Neural crest cell (in vitro differentiated cells): ENCODE measurements at regions not wholly inside any gene's neighbourhood (a gene's known extent, or its start where the extent isn't known, plus 50 kb on each side); places are given as distances from the start of the nearest gene placed in this dataset.

Source experiments
- DNase-seq: peaks from one replicate; pipeline ENCODE4 v3.0.0; 2021; ENCODE audit warnings: low read depth, mixed read lengths, low spot score
- H3K27ac Mint-ChIP-seq: one replicate; pipeline ENCODE4 v1.8.0; 2021; ENCODE audit warnings: mild to moderate bottlenecking, mixed read lengths; ENCODE audit not compliant: unreplicated experiment
- H3K27me3 Mint-ChIP-seq: 2 replicates; pipeline ENCODE4 v1.8.0; 2021; ENCODE audit warnings: low read depth, mild to moderate bottlenecking, mixed read lengths
- H3K36me3 Mint-ChIP-seq: 2 replicates; pipeline ENCODE4 v1.8.0; 2021; ENCODE audit warnings: low read depth, mild to moderate bottlenecking, mixed read lengths
- H3K4me1 Mint-ChIP-seq: 2 replicates; pipeline ENCODE4 v1.8.0; 2021; ENCODE audit warnings: mixed read lengths
- H3K4me3 Mint-ChIP-seq: one replicate; pipeline ENCODE4 v1.8.0; 2021; ENCODE audit warnings: mild to moderate bottlenecking, mixed read lengths
- H3K9me3 Mint-ChIP-seq: 2 replicates; pipeline ENCODE4 v1.8.0; 2021; ENCODE audit warnings: mixed read lengths
- TF ChIP-seq, protein P1 (sequence below): fragments of 200-600 bp; sonication (generic); conservative IDR thresholded peaks from 2 replicates; pipeline ENCODE4 v1.5.0; 2021; ENCODE audit warnings: antibody characterized with exemption, mild to moderate bottlenecking

DNA sequence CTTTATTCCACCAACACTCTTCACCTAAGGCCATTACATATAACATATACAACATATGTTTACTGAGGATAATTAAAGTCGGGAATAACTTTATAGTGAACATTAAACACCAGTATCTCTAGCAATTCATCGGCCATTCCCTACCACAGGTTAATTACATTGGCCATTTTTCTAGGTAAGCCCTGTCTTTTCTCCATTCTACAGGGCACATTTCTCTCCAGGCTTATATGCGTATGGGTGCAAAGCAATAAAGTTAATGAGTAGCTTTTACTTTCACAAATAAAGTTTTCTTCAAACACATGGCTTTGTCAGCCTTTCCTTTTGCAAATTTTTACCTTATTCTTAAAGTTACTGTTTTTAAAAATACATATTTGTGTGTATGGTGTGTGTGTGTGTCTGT, 111.9 kb upstream of the IQCM start:
- Mint-ChIP-seq H3K27ac (no peak overlapping the region), H3K9me3 (no peaks in the 10 kb centered on the region), H3K36me3 (no peaks in the 10 kb centered on the region), H3K4me1 (no peaks in the 10 kb centered on the region), H3K4me3 (no peak overlapping the region), H3K27me3 (no peaks in the 10 kb centered on the region)
- DNase-seq = no peak
- TF ChIP-seq, protein P1, sequence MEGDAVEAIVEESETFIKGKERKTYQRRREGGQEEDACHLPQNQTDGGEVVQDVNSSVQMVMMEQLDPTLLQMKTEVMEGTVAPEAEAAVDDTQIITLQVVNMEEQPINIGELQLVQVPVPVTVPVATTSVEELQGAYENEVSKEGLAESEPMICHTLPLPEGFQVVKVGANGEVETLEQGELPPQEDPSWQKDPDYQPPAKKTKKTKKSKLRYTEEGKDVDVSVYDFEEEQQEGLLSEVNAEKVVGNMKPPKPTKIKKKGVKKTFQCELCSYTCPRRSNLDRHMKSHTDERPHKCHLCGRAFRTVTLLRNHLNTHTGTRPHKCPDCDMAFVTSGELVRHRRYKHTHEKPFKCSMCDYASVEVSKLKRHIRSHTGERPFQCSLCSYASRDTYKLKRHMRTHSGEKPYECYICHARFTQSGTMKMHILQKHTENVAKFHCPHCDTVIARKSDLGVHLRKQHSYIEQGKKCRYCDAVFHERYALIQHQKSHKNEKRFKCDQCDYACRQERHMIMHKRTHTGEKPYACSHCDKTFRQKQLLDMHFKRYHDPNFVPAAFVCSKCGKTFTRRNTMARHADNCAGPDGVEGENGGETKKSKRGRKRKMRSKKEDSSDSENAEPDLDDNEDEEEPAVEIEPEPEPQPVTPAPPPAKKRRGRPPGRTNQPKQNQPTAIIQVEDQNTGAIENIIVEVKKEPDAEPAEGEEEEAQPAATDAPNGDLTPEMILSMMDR = no peak

DNA sequence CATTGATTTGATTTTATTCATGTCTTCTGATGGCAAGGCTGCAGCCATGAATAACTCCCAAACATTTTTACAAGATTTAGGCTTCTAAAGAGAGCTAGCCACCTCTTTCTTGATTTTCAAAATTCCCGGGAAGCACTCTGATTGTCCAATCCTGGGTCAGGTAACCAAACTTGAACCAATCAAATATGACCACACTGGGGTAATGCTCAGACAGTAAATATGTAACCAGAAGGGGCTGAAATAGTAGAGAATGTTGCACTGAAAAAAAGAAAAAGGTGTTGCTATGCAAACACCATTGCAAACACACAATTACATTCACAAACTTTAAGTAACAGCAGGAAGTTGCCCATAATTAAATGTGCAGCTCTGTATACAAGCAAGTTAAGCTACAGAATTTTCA, 112.9 kb upstream of the IQCM start:
- H3K36me3 Mint-ChIP-seq = no peaks in the 10 kb centered on the region
- no peaks in the 10 kb centered on the region for H3K9me3 Mint-ChIP-seq
- no peak overlapping the region for H3K27ac Mint-ChIP-seq
- no peaks in the 10 kb centered on the region for H3K27me3 Mint-ChIP-seq
- DNase-seq = no peak
- TF ChIP-seq, protein P1 = no peak
- no peaks in the 10 kb centered on the region for H3K4me1 Mint-ChIP-seq
- H3K4me3 Mint-ChIP-seq = no peak overlapping the region

DNA sequence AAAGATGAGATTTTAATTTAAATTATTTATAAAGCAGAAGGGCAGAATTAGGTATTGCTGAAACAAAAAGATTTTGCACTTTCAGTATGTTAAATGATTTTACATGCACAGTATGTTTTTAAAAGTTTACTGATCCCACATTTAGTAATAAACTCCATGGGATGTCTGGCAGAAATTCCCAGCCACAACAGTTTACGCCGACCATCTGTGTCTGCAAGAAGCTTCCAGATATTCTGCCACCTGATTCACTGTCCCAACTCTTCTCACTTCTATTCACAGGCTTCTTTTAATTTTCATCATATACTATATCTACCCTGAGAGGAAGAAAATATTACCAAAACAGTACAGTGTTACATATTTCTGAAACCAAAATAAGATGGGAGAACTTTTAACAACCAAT, 115.8 kb upstream of the IQCM start:
- no peaks in the 10 kb centered on the region for H3K4me1 Mint-ChIP-seq
- no peaks in the 10 kb centered on the region for H3K27me3 Mint-ChIP-seq
- H3K27ac Mint-ChIP-seq = no peak overlapping the region
- TF ChIP-seq, protein P1 = no peak
- H3K4me3 Mint-ChIP-seq = no peak overlapping the region
- H3K36me3 Mint-ChIP-seq = no peaks in the 10 kb centered on the region
- H3K9me3 Mint-ChIP-seq = no peaks in the 10 kb centered on the region
- no peak for DNase-seq

DNA sequence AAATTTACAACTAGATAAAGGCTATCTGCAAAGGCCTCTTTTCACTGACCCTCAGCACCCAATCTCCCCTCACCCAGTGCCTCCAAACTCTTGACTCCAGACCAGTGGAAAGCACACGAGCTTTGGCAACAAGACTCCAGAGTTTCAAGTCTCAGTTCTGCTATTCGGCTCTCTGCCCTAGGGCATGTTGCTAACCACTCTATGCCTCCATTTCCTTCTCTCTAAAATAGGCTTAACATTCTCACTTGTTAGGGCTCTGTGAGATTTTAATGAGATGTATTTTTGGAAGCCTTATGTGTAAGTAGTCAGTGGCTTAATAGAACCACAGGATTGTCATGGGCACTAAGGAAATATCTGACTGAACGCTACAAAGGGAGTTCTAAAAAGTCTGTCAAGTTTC, 116.5 kb upstream of the IQCM start:
- Mint-ChIP-seq H3K36me3 (no peaks in the 10 kb centered on the region), H3K4me3 (no peak overlapping the region), H3K4me1 (no peaks in the 10 kb centered on the region), H3K27ac (no peak overlapping the region), H3K9me3 (no peaks in the 10 kb centered on the region), H3K27me3 (no peaks in the 10 kb centered on the region)
- TF ChIP-seq, protein P1 = no peak
- no peak for DNase-seq

DNA sequence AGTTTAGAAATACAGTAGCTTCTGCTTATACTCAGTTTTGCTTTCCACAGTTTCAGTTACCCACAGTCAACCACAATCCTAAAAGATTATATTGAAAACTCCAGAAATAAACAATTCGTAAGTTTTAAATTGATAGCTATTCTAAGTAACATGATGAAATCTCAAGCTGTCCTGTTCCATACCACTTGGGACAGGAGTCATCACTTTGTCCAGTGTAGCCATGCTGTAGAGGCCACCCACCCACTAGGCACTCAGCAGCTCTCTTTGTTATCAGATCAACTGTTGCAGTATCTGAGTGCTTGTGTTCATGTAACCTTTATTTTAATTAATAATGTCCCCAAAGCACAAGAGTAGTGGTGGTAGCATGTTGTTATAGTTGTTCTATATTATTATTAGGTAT, 117.5 kb upstream of the IQCM start:
- no peaks in the 10 kb centered on the region for H3K27me3 Mint-ChIP-seq
- no peak overlapping the region for H3K27ac Mint-ChIP-seq
- DNase-seq = no peak
- H3K4me3 Mint-ChIP-seq = no peak overlapping the region
- TF ChIP-seq, protein P1 = no peak
- no peaks in the 10 kb centered on the region for H3K9me3 Mint-ChIP-seq
- no peaks in the 10 kb centered on the region for H3K4me1 Mint-ChIP-seq
- no peaks in the 10 kb centered on the region for H3K36me3 Mint-ChIP-seq

DNA sequence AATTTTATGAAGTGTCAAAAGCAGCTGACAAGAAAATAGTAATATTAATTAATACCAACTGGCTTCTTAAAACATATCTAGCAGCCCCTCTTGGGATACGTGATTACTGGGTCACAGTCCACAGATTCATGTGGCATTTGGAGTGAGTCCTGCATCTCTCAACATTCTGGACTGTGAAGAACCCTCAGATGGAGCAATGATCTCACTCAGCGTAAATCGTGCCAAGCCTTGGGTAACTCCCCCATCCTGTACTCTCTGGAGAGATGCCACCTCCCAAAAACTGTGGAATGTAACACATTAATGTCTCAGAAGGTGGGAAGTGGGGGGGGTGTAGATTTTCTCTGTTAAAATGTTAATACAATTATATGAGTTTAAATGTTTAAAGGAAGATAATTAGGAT, 118.2 kb upstream of the IQCM start:
- no peak for DNase-seq
- Mint-ChIP-seq H3K4me3 (no peak overlapping the region), H3K36me3 (no peaks in the 10 kb centered on the region), H3K27ac (no peak overlapping the region), H3K27me3 (no peaks in the 10 kb centered on the region), H3K4me1 (no peaks in the 10 kb centered on the region), H3K9me3 (no peaks in the 10 kb centered on the region)
- TF ChIP-seq, protein P1 = no peak
